Smooth muscle cell of the brain vasculature (primary cell): ENCODE measurements at regions not wholly inside any gene's neighbourhood (a gene's known extent, or its start where the extent isn't known, plus 50 kb on each side); places are given as distances from the start of the nearest gene placed in this dataset.

Experiments
- DNase-seq: peaks from one replicate; pipeline ENCODE4 v3.0.0-alpha.2; 2012; ENCODE audit warnings: low read depth, low spot score

DNA sequence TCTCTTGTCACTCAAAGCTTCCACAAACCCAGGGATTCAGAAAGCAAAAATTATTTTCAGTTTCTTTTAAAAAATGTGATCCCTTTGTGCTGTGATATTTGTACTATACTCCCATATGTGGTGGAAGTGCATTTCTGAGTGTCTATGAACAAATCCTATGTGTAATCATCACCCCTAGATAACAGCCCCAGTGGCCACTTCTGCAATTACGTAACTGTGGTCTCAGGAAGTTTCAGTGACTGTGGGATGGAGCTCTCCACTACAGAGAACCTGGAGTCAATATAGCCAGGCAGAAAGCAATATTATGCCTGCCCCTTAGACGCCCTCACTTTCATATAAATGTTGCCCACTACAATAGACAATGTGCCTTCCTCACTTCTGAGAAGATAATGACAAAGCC lies 1101.7 kb upstream of the GHITM start:
- no peak for DNase-seq

DNA sequence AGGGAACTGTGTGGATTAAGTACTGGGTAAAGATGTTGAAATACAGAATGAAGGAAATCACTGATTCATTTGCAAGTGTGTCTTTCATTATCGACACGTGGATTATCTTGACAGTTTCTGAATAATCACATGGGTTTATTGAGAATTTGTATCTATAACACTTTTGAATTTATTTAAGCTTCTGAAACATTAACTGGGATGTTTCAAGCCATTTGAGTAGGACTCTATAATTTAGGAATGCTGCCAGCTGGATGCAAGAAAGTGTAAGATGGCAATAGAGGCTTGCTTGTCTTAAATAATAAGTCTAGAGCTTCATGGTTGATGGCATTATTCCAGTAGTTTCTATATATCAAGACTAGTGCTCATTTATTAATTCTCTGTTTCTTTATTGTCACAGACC lies 1100.7 kb upstream of the GHITM start:
- DNase-seq = no peak

DNA sequence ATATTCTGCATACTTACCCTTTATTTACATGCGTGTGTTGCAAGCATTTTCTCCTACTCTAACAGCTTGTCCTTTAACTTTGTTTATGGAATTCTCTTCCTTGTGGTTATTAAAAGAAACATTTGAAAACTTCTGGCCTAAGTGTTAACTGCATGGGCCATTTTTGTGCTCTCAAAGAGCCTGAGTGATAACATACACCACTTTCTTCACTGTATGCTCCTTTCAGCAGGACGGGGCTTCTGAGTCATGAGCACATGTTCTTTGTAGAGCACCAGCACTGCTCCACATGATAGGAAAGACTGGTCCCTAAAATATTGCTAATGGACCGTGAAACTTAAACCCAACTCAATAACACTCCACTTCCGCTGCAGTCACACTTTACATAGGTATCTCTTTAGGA lies 1093.6 kb upstream of the GHITM start:
- no peak for DNase-seq

DNA sequence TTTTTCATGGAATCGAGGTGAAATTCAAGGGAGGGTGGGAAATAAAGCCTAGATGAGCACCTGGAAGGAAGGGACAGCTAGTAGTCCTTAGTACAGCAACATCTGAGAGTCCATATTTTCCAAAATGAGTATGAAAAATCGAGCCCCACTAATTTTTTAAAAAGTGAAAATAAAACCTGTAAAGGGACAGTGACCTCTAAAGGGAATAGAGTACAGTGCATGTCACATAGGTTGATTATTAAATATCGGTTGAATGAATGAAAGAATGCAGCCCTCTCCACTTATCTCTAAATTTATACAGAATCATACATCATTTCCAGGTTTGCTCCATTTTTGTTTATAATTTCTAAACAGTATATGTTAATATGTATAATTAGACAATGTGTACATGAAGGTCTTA lies 1088.5 kb upstream of the GHITM start:
- DNase-seq = no peak

DNA sequence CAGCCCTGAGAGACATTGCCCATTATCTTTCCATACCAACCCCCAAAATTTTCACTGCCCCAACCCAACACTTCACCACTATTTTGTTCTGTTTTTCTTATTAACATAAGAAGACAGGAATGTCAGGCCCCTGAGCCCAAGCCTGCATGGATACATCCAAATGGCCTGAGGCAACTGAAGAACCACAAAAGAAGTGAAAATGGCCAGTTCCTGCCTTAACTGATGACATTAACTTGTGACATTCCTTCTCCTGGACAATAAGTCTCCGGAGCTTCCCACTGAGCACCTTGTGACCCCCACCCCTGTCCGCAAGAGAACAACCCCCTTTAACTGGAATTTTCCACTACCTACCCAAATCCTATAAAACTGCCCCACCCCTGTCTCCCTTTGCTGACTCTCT lies 1076.4 kb upstream of the GHITM start:
- DNase-seq = no peak

DNA sequence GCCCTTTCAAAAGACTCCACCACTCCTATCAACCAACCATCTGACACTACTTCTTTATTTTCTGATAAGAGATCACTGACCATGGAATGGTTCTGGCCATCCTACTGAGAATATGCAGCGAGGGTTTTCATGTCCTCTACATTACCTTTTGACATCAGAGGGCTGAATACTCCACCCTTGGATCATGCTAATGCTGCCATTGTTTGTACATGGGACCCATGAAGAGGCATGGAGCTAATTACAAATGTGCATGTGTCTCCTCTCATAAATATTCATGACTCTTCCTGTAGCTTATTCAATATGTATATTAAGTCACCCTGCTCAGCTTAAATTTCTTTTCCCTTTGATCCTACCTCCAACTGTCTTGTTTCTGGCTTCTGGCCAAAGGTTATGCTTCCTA lies 1065.8 kb upstream of the GHITM start:
- DNase-seq = no peak

DNA sequence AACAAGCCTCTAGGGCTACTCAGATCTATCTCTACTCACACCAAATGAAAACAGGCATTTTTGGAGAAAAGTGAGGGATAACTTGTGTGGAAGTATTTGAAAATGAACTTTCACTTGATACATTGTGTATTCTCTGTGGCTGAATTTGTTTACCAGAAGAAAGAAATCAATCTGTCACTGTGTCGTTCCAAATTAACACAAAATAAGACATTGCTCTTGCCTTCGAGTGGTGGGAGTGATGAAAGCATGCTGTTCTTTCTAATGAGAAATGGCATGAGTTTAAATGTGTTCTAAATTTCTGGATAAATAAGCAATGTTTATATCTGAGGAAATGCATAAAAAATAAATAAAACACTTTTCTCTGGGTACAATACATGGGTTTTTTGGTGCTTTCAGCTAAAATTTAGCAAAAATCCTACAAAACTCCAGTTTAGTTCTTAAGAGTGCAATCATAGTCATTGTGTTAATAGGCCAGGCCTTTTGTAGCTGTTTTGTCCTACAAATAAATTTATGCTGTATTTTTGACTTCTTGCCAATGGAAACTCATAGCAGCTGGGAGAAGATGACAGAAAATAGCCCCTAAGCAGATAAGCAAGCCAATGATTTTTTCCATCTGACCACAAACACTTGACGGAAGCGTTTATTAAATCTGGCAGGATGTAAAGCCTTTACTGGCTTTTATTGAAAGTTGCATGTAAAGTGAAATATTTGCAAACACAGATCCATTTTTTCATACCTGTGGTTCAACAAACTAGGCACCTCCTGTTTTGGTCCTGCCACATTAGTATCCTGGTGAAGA lies 1064.1 kb upstream of the GHITM start:
- no peak for DNase-seq

DNA sequence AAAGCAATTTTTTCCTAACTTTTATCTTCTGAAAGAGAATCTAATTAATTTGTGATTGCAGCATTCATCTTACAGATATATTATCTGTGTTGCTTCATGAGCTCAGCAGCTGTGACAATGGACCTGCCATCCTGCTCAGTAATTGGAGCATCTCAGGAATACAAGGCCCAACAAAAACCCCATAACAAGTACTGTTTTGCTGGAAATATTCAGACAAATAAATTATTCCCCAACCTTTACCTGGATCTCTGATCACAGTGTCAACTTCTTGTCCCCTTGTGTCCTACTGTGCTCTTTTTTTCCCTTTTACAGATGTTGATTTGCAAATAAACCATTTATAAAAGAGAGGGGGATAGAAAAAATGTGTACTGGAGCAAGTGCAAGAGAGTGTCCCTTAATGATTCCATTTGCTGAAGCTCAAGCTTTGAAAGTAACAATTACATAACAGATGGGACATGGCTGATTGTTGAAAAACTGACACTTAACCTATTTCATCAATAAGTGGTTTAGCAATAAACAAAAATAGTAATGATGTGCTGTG lies 1063.4 kb upstream of the GHITM start:
- no peak for DNase-seq

DNA sequence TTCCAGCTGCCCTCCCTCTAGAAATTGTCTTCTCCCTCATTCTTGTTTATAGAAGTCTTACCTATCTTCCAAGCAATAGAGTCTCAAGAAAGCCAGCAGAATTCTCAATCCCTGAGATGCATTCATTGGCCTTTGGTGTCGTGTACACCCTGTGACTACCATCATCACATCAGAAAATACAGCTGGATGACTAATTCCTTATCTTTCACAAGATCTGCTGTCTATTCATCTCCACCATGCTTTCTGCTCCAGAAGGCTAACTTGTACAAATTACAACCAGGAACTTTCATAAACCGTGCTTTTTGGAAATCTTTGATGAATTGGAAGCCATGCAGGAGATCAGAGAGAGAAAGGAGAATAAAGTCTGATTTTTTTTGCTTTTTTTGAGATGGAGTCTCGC lies 1062.9 kb upstream of the GHITM start:
- DNase-seq = no peak

DNA sequence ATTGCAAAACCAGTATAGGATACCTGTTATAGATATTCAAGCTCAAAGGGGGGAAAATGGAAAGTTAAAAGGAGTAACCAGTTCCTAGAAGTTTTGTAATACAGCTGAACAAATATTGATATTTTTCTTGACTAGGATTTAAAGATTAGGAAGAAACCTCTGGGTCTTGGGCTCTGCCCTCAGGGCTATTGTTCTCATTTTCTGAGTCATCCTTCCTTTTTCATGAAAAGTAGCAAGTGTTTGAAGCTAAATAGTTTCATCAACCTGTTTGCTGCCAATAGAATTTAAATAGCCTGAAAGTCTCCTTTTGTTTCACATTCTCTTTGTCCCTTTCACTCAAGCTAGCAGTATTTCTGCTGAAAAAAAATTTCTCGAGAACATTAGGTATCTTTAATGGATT lies 1061.1 kb upstream of the GHITM start:
- DNase-seq = no peak

DNA sequence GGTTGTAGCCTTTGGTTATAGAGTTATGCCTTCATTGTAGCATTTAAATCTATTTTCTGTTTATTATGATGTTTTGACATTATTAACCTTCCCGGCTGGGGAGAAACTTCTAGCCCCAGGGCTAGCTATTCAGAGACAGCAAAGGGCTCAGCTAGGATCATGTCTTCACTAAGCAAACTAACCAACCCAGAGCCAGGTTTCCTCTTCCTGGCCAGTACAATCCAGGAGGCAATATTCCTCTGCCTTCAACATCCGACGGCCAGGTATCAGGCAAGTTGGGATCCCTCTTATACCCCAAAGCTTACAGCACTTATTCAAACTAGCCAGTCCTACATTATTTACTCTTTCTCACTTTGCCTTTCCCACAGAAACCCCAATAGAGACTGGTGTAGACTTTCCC lies 1060.7 kb upstream of the GHITM start:
- DNase-seq = no peak

DNA sequence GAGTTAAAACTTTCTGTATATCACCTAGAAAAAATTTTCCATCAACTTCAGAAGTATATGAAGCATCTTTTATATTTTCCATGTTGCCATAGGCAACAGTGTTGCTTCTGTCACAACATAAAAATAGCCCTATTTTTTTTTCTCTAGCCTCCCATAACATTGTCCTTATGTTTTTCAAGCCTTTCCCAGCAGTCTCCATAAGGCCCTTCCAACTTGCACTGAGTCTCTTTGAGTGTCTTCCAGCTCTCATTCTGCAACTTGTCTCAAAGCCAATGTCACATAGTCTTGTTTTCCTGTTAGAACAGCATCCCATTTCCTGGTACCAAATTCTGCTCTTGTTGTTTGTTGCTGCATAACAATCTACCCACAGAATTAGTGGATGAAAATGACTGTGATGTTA lies 1055.5 kb upstream of the GHITM start:
- DNase-seq = no peak

DNA sequence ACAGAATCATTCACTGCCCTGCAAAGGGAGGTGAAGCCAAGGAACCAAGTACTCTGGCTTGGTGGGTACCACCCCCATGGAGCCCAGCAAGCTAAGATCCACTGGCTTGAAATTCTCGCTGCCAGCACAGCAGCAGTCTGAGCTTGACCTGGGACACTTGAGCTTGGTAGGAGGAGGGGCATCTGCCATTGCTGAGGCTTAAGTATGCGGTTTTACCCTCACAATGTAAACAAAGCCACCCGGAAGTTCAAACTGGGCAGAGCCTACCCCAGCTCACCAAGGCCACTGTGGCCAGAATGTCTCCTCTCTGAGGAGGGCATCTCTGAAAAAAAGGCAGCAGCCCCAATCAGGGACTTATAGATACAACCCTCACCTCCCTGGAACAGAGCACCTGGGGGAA lies 1050.0 kb upstream of the GHITM start:
- DNase-seq = no peak

DNA sequence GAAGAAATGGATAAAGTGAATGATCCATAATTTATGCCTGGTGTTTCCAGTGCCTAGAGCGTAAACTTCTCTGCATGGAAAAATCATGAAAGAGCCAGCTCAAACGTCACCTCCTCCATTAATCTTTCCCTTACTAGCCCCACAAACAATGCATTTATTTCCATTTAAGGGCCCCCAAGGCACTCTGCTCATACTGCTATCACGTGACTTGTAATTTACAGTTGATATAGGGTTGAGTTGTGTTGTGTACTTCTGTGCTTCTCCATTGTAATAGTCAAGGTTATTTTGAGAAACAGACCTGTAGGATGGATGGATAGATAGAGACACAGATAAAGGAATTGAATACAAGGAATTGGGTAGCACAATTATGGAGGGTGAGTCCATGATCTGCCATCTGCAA lies 1034.7 kb upstream of the GHITM start:
- no peak for DNase-seq

DNA sequence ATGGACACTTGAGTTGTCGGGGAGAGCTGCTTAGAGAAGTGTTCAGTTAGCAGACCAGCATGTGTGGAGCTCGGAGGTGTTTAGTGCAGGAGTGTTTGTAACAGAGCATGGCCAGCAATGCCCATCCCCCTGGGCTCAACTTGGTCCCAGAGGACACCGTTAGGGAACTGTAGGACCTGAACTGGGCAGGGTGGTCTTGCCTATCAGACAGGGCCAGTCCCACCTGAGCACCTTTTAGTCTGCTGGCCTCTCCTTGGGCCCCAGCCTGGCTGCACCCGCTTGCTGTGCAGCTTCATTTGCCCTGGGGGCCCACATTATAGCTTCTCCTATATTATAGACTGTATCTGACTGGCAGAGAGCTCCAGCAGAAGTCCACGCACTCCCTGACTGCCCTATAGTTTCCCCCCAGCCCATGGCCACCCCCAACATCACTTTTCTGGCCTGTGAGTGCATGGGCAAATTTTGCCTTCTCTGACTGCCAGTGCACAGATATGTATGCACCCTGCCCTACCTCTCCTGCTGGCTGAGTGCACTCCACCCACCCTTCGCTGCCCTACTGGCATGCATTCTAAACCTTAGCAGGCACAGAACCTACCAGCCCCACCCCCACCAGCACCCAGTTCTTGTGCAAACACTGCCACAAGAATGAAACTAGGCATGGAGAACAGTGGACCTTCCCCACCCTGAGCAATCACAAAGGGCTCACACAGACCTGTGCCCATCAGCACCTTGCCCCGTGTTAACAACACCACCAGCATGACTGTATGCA lies 1030.6 kb upstream of the GHITM start:
- DNase-seq = no peak

DNA sequence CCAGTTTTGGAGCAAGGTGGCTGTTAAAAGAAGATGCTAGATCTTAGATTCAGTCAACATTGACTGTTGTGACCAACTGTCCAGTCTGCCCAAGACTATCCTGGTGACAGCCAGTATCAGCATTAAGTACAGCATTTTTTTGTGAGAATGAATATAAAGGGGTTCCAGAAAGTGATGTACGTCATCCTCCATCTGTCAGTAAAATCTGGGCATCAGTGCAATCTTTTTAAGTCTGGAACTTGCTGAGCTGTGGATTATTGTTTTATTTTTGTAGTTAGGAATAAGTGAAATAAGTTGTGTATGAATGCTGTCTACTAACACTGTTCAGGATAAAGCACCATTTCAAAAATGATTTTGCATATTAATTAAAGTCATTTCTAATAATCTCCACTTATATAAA lies 1020.0 kb upstream of the GHITM start:
- DNase-seq = no peak

DNA sequence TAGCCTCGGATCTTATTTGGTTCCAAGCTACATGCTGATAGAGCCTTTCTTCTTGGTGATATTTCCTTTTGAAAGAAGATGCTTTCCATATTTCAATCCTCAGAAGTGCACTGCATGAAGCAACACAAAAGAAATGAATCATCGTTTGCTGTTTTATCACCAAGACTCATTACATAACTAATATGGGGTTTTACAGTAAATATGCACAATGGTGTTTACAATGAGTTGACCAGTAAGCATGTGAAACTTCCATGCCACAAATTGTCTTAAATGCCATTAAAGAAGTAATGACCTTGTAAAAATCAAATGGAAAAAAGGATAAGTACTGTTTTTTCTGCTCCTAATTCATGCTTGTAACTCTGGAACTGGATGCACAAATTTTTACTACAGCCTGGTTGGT lies 1017.0 kb upstream of the GHITM start:
- no peak for DNase-seq

DNA sequence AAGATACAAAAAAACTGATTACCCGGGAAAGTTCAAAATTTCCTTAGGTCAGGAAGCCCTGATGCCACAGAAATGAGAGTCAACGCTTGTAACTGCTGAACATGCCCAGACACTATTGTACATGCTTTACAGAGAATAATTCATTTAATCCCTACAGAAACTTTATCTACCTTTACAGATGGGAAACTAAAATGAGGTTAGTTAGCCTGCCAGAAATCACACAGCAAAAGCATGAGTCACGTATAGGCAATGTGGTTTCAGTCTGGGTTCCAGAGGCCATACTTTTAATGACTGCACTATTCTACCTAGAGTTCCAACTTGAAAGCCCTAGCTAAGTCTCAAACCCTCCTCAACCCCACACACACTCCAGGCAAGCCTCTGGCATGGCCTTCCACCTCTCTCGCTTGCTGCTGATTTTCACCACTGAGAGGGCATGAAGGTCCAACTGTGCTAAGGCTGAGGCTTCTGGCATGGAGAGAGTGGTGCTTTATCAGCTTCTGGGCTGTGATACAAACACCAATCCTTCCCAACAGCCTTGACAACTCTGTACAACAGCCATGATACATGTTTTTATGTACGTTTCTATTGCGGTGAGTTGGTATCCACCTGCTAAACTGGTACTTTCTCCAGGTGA lies 1011.2 kb upstream of the GHITM start:
- no peak for DNase-seq

DNA sequence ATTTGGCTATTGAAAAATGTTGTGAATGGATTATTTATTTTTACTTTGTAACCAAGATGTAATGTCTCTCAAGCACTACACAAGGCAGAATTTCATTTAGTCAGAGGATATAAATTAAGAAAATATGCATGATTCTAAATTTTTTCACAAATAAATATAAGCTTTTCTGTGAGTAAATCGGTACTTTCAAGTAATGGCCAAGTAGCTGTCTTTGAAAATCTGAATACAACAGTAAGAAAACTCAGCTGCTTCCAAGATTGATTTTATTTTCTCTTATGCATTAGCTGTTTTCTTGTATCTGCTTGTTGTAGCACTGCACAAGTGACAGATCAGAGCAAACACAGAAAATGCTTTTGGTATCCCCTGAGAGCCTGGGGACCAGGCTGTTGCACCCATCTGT lies 998.5 kb upstream of the GHITM start:
- DNase-seq = no peak

DNA sequence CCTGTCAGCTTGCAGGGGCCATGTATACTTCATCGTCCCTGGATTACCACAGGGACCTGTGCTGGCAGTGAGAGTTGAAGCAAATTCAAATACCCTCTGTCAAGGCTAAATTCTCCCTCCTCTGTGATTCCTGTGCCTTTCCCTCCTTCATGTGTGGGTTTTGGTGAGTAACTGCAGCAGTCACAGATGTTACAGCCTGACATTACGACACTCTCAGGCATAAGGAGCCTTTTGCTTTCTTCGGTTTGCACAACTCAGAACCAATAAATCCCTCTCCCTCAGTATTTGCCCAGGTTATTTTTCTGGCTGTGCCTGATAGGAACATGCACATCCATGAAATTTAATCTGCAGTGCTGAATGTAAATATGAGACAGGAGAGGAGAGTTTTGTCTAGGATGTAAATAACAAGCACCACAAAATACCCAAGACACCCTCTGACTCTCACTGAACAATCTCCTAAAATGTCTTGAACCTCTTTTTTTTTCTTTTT lies 997.2 kb upstream of the GHITM start:
- DNase-seq = no peak

DNA sequence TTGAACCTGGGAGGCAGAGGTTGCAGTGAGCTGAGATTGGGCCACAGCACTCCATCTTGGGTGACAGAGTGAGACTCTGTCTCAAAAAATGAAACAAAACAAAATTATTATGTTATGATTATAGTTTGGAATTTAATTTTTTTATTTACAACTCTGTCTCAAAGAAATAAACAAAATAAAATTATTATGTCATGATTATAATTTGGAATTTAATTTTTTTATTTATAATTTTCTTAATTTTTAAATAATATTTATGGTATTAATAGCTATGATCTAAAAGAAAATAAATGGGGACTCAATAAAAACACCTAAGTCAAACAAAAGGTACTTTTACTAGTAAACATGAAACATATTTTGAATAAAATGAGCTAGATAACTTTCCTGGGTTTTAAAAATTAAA lies 994.8 kb upstream of the GHITM start:
- no peak for DNase-seq

DNA sequence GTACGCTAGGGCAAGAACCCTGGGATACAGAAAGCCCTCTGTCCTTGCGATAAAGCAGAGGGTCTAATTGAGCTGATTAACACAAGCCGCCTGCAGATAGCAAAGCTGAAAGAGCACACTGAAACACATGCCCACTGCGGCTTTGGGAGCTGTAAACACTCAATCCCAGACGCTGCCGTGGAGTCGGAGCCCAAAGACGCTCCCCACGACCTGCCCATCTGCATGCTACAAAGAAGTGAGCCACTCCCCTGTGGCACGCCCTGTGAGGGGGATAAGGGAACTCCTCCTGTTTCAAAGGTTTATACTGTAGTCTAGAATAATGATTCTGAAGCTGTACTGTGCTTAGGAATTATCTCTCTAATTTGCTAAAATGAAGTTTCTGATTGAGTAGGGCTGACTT lies 985.6 kb upstream of the GHITM start:
- DNase-seq = no peak
